ENCODE measurements at regions not wholly inside any gene's neighbourhood (a gene's known extent, or its start where the extent isn't known, plus 50 kb on each side); places are given as distances from the start of the nearest gene placed in this dataset.
"Not testable (repeated sequence)": the region's sequence is repeated elsewhere in the genome, so short reads cannot be mapped to it uniquely, and the experiment has no call there.

GRCh38 chr15:66864086-66864830, 162.2 kb downstream of the SMAD6 start:
- DNase-seq (ENCODE audit: extremely low read depth, low read depth): no peak

- no peak for DNase-seq (ENCODE audit: extremely low read depth, low read depth)
These were observed 162.8 kb downstream of the SMAD6 start for GRCh38 chr15:66864871-66865281.

- DNase-seq (ENCODE audit: extremely low read depth, low read depth): no peak
These were observed 163.9 kb downstream of the SMAD6 start for GRCh38 chr15:66865622-66866611.

GRCh38 chr15:66866656-66867055, 164.6 kb downstream of the SMAD6 start:
- no peak for DNase-seq (ENCODE audit: extremely low read depth, low read depth)

GRCh38 chr15:66868918-66869317, 166.9 kb downstream of the SMAD6 start:
- no peak for DNase-seq (ENCODE audit: extremely low read depth, low read depth)

- no peak for DNase-seq (ENCODE audit: extremely low read depth, low read depth)
These were observed 168.9 kb downstream of the SMAD6 start for GRCh38 chr15:66870880-66871388.

- no peak for DNase-seq (ENCODE audit: extremely low read depth, low read depth)
These were observed 170.4 kb downstream of the SMAD6 start for GRCh38 chr15:66872405-66872804.

- not testable (repeated sequence) for DNase-seq (ENCODE audit: extremely low read depth, low read depth)
These were observed 171.3 kb downstream of the SMAD6 start for GRCh38 chr15:66873331-66873730.

- no peak for DNase-seq (ENCODE audit: extremely low read depth, low read depth)
These were observed 171.8 kb downstream of the SMAD6 start for GRCh38 chr15:66873856-66874255.

GRCh38 chr15:66875588-66876420, 173.8 kb downstream of the SMAD6 start:
- DNase-seq (ENCODE audit: extremely low read depth, low read depth): no peak

- no peak for DNase-seq (ENCODE audit: extremely low read depth, low read depth)
These were observed 174.3 kb downstream of the SMAD6 start for GRCh38 chr15:66876421-66876730.

GRCh38 chr15:66876731-66877476, 174.9 kb downstream of the SMAD6 start:
- DNase-seq (ENCODE audit: extremely low read depth, low read depth): no peak

GRCh38 chr15:66877477-66878271, 175.6 kb downstream of the SMAD6 start:
- DNase-seq (ENCODE audit: extremely low read depth, low read depth): no peak

- no peak for DNase-seq (ENCODE audit: extremely low read depth, low read depth)
These were observed 176.7 kb downstream of the SMAD6 start for GRCh38 chr15:66878761-66879160.

GRCh38 chr15:66879531-66880368, 177.7 kb downstream of the SMAD6 start:
- no peak for DNase-seq (ENCODE audit: extremely low read depth, low read depth)

GRCh38 chr15:66880380-66881155, 178.5 kb downstream of the SMAD6 start:
- DNase-seq (ENCODE audit: extremely low read depth, low read depth): no peak

GRCh38 chr15:66881173-66881905, 179.3 kb downstream of the SMAD6 start:
- DNase-seq (ENCODE audit: extremely low read depth, low read depth): no peak

Data from NCI-H460 (cell line).